A673 (cell line): ENCODE measurements at regions not wholly inside any gene's neighbourhood (a gene's known extent, or its start where the extent isn't known, plus 50 kb on each side); places are given as distances from the start of the nearest gene placed in this dataset.

Experiments used
- BruUV-seq: library from RNA; stranded (reverse); fragments of 400-500 nt; replicated peaks from 2 replicates; lab custom pipeline; 2021; lab: Mats Ljungman, UMichigan
- CTCF ChIA-PET: fragments of 300-600 bp; sonication (Branson Sonifier 250); formaldehyde crosslinking; loops from one replicate; lab custom pipeline; 2022; ENCODE audit warnings: antibody characterized with exemption; lab: Charles Lee
- POLR2A ChIA-PET: fragments of 300-600 bp; sonication (Branson Sonifier 250); formaldehyde crosslinking; loops from one replicate; lab custom pipeline; 2022; ENCODE audit warnings: antibody characterized with exemption; ENCODE audit not compliant: low non-redundant PET; lab: Charles Lee
- DNase-seq: peaks from one replicate; pipeline ENCODE4 v3.0.0-alpha.2; 2015; ENCODE audit warnings: low spot score
- H3K27ac ChIP-seq: fragments of 200-600 bp; sonication (generic); 2 replicates; pipeline ENCODE4 v1.5.1; 2016; ENCODE audit warnings: mixed run types, low read depth, mild to moderate bottlenecking, mixed read lengths, antibody characterized with exemption, low read length; ENCODE audit not compliant: poor library complexity, severe bottlenecking
- H3K27me3 ChIP-seq: fragments of 200-600 bp; sonication (generic); replicated peaks from 2 replicates; pipeline ENCODE4 v1.6.1; 2017; ENCODE audit warnings: mixed run types, low read depth, mild to moderate bottlenecking, mixed read lengths, antibody characterized with exemption, low read length; ENCODE audit not compliant: insufficient read depth, poor library complexity
- H3K36me3 ChIP-seq: fragments of 200-600 bp; sonication (generic); 2 replicates; pipeline ENCODE4 v1.6.1; 2016; ENCODE audit warnings: mixed run types, mild to moderate bottlenecking, mixed read lengths, antibody characterized with exemption, low read length; ENCODE audit not compliant: insufficient read depth, poor library complexity, severe bottlenecking
- H3K4me1 ChIP-seq: fragments of 200-600 bp; sonication (generic); 2 replicates; pipeline ENCODE4 v1.6.1; 2017; ENCODE audit warnings: mixed run types, mild to moderate bottlenecking, mixed read lengths, antibody characterized with exemption, low read length; ENCODE audit not compliant: insufficient read depth, poor library complexity, severe bottlenecking
- H3K4me3 ChIP-seq: fragments of 200-600 bp; sonication (generic); 2 replicates; pipeline ENCODE4 v1.5.1; 2016; ENCODE audit warnings: low read depth, mixed run types, mild to moderate bottlenecking, mixed read lengths, low read length; ENCODE audit not compliant: poor library complexity, severe bottlenecking
- H3K9me3 ChIP-seq: fragments of 200-600 bp; sonication (generic); 2 replicates; pipeline ENCODE4 v1.6.1; 2016; ENCODE audit warnings: mixed run types, low read depth, mild to moderate bottlenecking, mixed read lengths, antibody characterized with exemption, low read length; ENCODE audit not compliant: poor library complexity, severe bottlenecking
- CTCF ChIP-seq: fragments of 300-800, 200-600 bp; sonication (generic); conservative IDR thresholded peaks from 2 replicates; pipeline ENCODE4 v1.5.1; 2017; ENCODE audit warnings: low read depth, mild to moderate bottlenecking, antibody characterized with exemption, low read length, moderate library complexity, mixed read lengths
- EZH2 ChIP-seq: fragments of 200-600 bp; sonication (generic); IDR thresholded peaks from 2 replicates; pipeline ENCODE4 v1.6.1; 2017; ENCODE audit warnings: borderline replicate concordance, low read depth, mild to moderate bottlenecking, mixed read lengths, antibody characterized with exemption, low read length; ENCODE audit not compliant: poor library complexity, severe bottlenecking
- intact Hi-C: fragments of 100-400 bp; cut with micrococcal nuclease; formaldehyde crosslinking; loops from one replicate; pipeline ENCODE4 v1.10.0; 2022; ENCODE audit not compliant: unreplicated experiment

GRCh38 chr5:8137941-8138550, 269.1 kb downstream of the MTRR start:
- H3K36me3 ChIP-seq, result no peaks in the 10 kb centered on the region
- BruUV-seq, result no TSS peak
- POLR2A ChIA-PET, result no interaction called here
- intact Hi-C loops, result no loop called here
- H3K27ac ChIP-seq, result no peak overlapping the region
- no peak for TF ChIP-seq EZH2
- no peak for TF ChIP-seq CTCF
- DNase-seq, result no peak
- no peak overlapping the region for H3K4me3 ChIP-seq
- peaks cover 9% of the 10 kb centered on the region for H3K9me3 ChIP-seq
- no peaks in the 10 kb centered on the region for H3K27me3 ChIP-seq
- H3K4me1 ChIP-seq, result no peaks in the 10 kb centered on the region
- CTCF ChIA-PET, result no interaction called here

DNA sequence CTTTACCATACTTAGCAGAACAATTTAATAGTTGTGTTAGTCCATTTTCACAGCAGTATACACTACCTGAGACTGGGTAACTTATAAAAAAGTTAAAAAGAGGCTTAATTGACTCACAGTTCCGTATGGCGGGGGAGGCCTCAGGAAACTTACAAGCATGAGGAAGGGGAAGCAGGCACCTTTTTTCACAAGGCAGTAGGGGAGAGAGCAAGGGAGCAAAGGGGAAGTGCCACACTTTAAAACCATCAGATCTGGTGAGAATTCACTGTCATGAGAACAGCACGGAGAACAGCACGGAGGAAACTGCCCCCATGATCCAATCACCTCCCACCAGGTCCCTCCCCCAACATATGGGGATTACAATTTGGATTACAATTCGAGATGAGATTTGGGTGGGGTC, 269.9 kb downstream of the MTRR start:
- CTCF ChIA-PET, result no interaction called here
- H3K9me3 ChIP-seq, result peaks cover 5% of the 10 kb centered on the region
- H3K4me3 ChIP-seq, result no peak overlapping the region
- no peaks in the 10 kb centered on the region for H3K4me1 ChIP-seq
- H3K36me3 ChIP-seq, result no peaks in the 10 kb centered on the region
- H3K27me3 ChIP-seq, result no peaks in the 10 kb centered on the region
- no peak overlapping the region for H3K27ac ChIP-seq
- no peak for DNase-seq
- no TSS peak for BruUV-seq
- POLR2A ChIA-PET, result no interaction called here
- TF ChIP-seq EZH2, result no peak
- no peak for TF ChIP-seq CTCF
- intact Hi-C loops, result no loop called here

DNA sequence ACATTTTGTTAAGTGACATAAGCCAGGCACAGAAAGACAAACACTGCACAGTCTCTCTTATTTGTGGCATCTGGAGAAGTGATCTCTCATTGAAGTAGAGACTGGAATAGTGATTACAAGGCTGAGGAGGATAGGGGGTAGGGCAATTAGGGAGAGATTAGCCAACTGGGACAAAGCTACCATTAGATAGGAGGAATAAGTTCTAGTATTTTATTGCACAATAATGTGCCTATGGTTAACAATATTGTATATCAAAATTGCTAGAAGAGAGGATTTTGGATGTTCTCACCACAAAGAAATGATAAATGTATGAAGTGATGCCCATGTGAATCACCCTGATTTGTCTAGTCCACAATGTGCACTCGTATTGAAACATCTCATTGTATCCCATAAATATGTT, 281.8 kb downstream of the MTRR start:
- no peak for TF ChIP-seq EZH2
- no peak for TF ChIP-seq CTCF
- H3K36me3 ChIP-seq, result no peaks in the 10 kb centered on the region
- ChIA-PET POLR2A (no interaction called here), CTCF (no interaction called here)
- no peaks in the 10 kb centered on the region for H3K27me3 ChIP-seq
- no peaks in the 10 kb centered on the region for H3K4me1 ChIP-seq
- no TSS peak for BruUV-seq
- no peaks in the 10 kb centered on the region for H3K9me3 ChIP-seq
- no peak overlapping the region for H3K4me3 ChIP-seq
- no peak overlapping the region for H3K27ac ChIP-seq
- DNase-seq, result no peak
- intact Hi-C loops, result no loop called here
